Activated naive CD4-positive, alpha-beta T cell treated with anti-CD3 and anti-CD28 coated beads for 36 hours (primary cell): ENCODE measurements at regions not wholly inside any gene's neighbourhood (a gene's known extent, or its start where the extent isn't known, plus 50 kb on each side); places are given as distances from the start of the nearest gene placed in this dataset.

ENCODE experiments used
- CTCF ChIA-PET: fragments of 350-600 bp; sonication (Branson Sonifier 250); formaldehyde crosslinking; loops from one replicate; lab custom pipeline; 2021; ENCODE audit warnings: antibody characterized with exemption; lab: Charles Lee
- DNase-seq: peaks from one replicate; pipeline ENCODE4 v3.0.0-alpha.2; 2020
- H3K27ac Mint-ChIP-seq: one replicate; pipeline ENCODE4 v1.8.0; 2021; ENCODE audit warnings: mild to moderate bottlenecking, mixed read lengths
- H3K27me3 Mint-ChIP-seq: one replicate; pipeline ENCODE4 v1.8.0; 2021; ENCODE audit warnings: low read depth, mixed read lengths
- H3K36me3 Mint-ChIP-seq: one replicate; pipeline ENCODE4 v1.8.0; 2021; ENCODE audit warnings: low read depth, mixed read lengths
- H3K4me1 Mint-ChIP-seq: one replicate; pipeline ENCODE4 v1.8.0; 2021; ENCODE audit warnings: low read depth, mixed read lengths
- H3K4me3 Mint-ChIP-seq: one replicate; pipeline ENCODE4 v1.8.0; 2021; ENCODE audit warnings: mild to moderate bottlenecking, moderate library complexity, mixed read lengths
- H3K9me3 Mint-ChIP-seq: one replicate; pipeline ENCODE4 v1.8.0; 2021; ENCODE audit warnings: mixed read lengths
- intact Hi-C: fragments of 100-400 bp; cut with micrococcal nuclease; formaldehyde crosslinking; loops from one replicate; pipeline ENCODE4 v1.15.1; 2023

GRCh38 chr13:80605011-80605410 is 264.1 kb upstream of the SPRY2 start:
- H3K27ac Mint-ChIP-seq = no peak overlapping the region
- H3K4me3 Mint-ChIP-seq = no peak overlapping the region
- H3K9me3 Mint-ChIP-seq = peaks cover 5% of the 10 kb centered on the region
- H3K27me3 Mint-ChIP-seq = no peaks in the 10 kb centered on the region
- H3K36me3 Mint-ChIP-seq = no peaks in the 10 kb centered on the region
- intact Hi-C loops = no loop called here
- no peaks in the 10 kb centered on the region for H3K4me1 Mint-ChIP-seq
- DNase-seq = no peak
- CTCF ChIA-PET = no interaction called here

GRCh38 chr13:80604098-80604497 is 263.2 kb upstream of the SPRY2 start:
- H3K27ac Mint-ChIP-seq = no peak overlapping the region
- peaks cover 5% of the 10 kb centered on the region for H3K9me3 Mint-ChIP-seq
- H3K36me3 Mint-ChIP-seq = no peaks in the 10 kb centered on the region
- H3K27me3 Mint-ChIP-seq = no peaks in the 10 kb centered on the region
- DNase-seq = no peak
- H3K4me3 Mint-ChIP-seq = no peak overlapping the region
- CTCF ChIA-PET = no interaction called here
- no peaks in the 10 kb centered on the region for H3K4me1 Mint-ChIP-seq
- intact Hi-C loops = no loop called here

GRCh38 chr13:80603351-80603750 is 262.4 kb upstream of the SPRY2 start:
- no peaks in the 10 kb centered on the region for H3K27me3 Mint-ChIP-seq
- intact Hi-C loops = no loop called here
- DNase-seq = no peak
- no peak overlapping the region for H3K27ac Mint-ChIP-seq
- H3K4me3 Mint-ChIP-seq = no peak overlapping the region
- H3K36me3 Mint-ChIP-seq = no peaks in the 10 kb centered on the region
- peaks cover 5% of the 10 kb centered on the region for H3K9me3 Mint-ChIP-seq
- H3K4me1 Mint-ChIP-seq = no peaks in the 10 kb centered on the region
- CTCF ChIA-PET = no interaction called here

- no peaks in the 10 kb centered on the region for H3K36me3 Mint-ChIP-seq
- H3K4me1 Mint-ChIP-seq = no peaks in the 10 kb centered on the region
- CTCF ChIA-PET = interaction anchor here (0.7 kb wide), 1 partner anchor 52 kb away, joined by 3 read pairs; no protein-coding TSS in a partner anchor
- no peak overlapping the region for H3K4me3 Mint-ChIP-seq
- no peak for DNase-seq
- H3K27me3 Mint-ChIP-seq = no peaks in the 10 kb centered on the region
- intact Hi-C loops = no loop called here
- H3K27ac Mint-ChIP-seq = no peak overlapping the region
- no peaks in the 10 kb centered on the region for H3K9me3 Mint-ChIP-seq
Measured at GRCh38 chr13:80599765-80600164, 258.8 kb upstream of the SPRY2 start.

GRCh38 chr13:80598189-80598588 is 257.3 kb upstream of the SPRY2 start:
- Mint-ChIP-seq H3K9me3 (no peaks in the 10 kb centered on the region), H3K27me3 (no peaks in the 10 kb centered on the region), H3K4me1 (no peaks in the 10 kb centered on the region), H3K36me3 (no peaks in the 10 kb centered on the region), H3K4me3 (no peak overlapping the region), H3K27ac (no peak overlapping the region)
- intact Hi-C loops = no loop called here
- no peak for DNase-seq
- CTCF ChIA-PET = no interaction called here

GRCh38 chr13:80591976-80592740 is 251.2 kb upstream of the SPRY2 start:
- no peaks in the 10 kb centered on the region for H3K9me3 Mint-ChIP-seq
- intact Hi-C loops = no loop called here

DNA sequence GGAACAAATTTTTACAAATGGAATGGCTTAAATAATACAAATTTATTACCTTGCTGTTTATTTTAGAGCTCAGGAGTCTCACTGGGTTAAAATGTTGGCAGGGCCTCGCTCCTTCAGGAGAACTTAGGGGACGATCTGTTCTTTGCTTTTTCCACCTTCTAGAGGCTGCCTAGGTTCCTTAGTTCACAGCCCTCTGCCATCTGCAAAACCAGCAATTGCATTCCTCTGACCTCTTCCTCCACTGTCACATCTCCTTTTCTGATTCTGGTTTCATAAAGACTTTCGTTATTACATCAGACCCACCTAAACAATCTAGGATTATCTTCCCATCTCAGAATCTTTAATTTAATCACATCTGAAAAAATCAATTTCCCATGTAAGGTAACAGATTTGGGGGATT is 249.6 kb upstream of the SPRY2 start:
- H3K27me3 Mint-ChIP-seq = no peaks in the 10 kb centered on the region
- no peak overlapping the region for H3K4me3 Mint-ChIP-seq
- no peaks in the 10 kb centered on the region for H3K4me1 Mint-ChIP-seq
- intact Hi-C loops = no loop called here
- no peak for DNase-seq
- H3K9me3 Mint-ChIP-seq = no peaks in the 10 kb centered on the region
- CTCF ChIA-PET = no interaction called here
- no peaks in the 10 kb centered on the region for H3K36me3 Mint-ChIP-seq
- no peak overlapping the region for H3K27ac Mint-ChIP-seq

More at GRCh38 chr13:80591976-80592740, 251.2 kb upstream of the SPRY2 start:
- H3K27ac Mint-ChIP-seq = no peak overlapping the region
- CTCF ChIA-PET = no interaction called here
- no peaks in the 10 kb centered on the region for H3K27me3 Mint-ChIP-seq
- no peak overlapping the region for H3K4me3 Mint-ChIP-seq
- DNase-seq = no peak
- H3K4me1 Mint-ChIP-seq = no peaks in the 10 kb centered on the region
- no peaks in the 10 kb centered on the region for H3K36me3 Mint-ChIP-seq

GRCh38 chr13:80586356-80586755 is 245.4 kb upstream of the SPRY2 start:
- Mint-ChIP-seq H3K27ac (no peak overlapping the region), H3K4me3 (no peak overlapping the region), H3K4me1 (no peaks in the 10 kb centered on the region), H3K36me3 (no peaks in the 10 kb centered on the region), H3K9me3 (no peaks in the 10 kb centered on the region), H3K27me3 (no peaks in the 10 kb centered on the region)
- DNase-seq = no peak
- CTCF ChIA-PET = no interaction called here
- intact Hi-C loops = no loop called here

DNA sequence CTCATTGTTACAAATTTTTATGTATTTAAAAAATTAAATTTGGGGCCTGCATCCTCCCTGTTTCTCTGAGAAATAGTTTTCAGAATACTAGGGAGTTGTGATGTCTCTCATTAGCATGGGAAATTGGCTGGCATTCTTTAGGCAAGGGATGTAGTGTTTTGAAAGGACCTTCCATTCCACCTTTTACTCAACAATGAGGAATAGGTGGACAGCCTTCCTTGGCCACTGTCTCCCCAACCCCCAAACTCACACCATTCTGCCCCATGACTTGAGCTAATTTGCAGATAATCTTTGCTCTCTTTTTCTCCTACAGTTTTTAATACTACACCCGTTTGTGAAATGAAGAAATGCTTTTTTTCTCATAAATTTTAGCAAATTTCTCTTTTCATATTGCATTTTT is 244.6 kb upstream of the SPRY2 start:
- Mint-ChIP-seq H3K4me1 (no peaks in the 10 kb centered on the region), H3K27ac (no peak overlapping the region), H3K27me3 (no peaks in the 10 kb centered on the region), H3K4me3 (no peak overlapping the region), H3K9me3 (peaks cover 1% of the 10 kb centered on the region), H3K36me3 (no peaks in the 10 kb centered on the region)
- CTCF ChIA-PET = interaction anchor here (0.7 kb wide), 1 partner anchor 325 kb away, joined by 4 read pairs; no protein-coding TSS in a partner anchor
- no peak for DNase-seq
- intact Hi-C loops = no loop called here

DNA sequence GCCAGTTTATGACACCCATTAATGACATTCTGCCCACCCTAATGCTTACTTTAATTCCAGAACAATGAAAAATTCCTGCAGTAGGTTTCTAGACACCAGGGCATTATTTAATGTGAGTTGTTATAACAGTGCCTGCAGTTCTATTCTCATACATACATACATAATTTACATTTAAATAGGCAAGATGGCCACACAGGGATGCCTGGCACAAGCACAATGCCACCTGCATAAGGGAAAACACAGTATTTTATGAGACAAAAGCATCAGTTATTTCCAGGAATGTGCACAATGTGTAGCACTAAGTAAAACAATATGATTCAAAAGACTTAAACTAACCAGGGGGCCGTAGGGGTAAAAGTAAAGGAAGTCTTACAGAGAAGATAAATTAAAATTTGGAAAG is 243.9 kb upstream of the SPRY2 start:
- Mint-ChIP-seq H3K9me3 (peaks cover 2% of the 10 kb centered on the region), H3K27me3 (no peaks in the 10 kb centered on the region), H3K4me1 (no peaks in the 10 kb centered on the region), H3K27ac (no peak overlapping the region), H3K4me3 (no peak overlapping the region), H3K36me3 (no peaks in the 10 kb centered on the region)
- no peak for DNase-seq
- CTCF ChIA-PET = no interaction called here
- intact Hi-C loops = no loop called here

DNA sequence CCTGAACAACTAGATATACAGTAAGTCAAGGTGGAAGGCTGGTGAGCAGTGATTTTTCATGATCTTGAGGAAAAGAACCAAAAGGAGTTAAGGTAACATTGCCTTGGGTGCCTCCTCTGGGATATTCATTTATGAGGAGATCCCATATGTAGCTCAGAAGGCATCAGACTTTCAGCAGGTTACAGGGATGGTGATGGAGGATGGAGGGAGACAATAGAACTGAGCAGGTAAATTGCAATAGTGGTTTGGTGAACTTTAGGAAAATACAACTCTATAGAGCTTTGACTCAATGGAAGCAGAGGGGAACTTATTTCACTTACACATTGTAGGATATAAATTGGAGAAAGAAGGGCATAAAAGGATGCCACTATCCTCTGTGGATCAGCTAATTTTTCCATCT is 243.4 kb upstream of the SPRY2 start:
- H3K36me3 Mint-ChIP-seq = no peaks in the 10 kb centered on the region
- no peak for DNase-seq
- H3K27me3 Mint-ChIP-seq = no peaks in the 10 kb centered on the region
- no peaks in the 10 kb centered on the region for H3K4me1 Mint-ChIP-seq
- H3K9me3 Mint-ChIP-seq = peaks cover 2% of the 10 kb centered on the region
- intact Hi-C loops = no loop called here
- no peak overlapping the region for H3K27ac Mint-ChIP-seq
- CTCF ChIA-PET = no interaction called here
- H3K4me3 Mint-ChIP-seq = no peak overlapping the region

GRCh38 chr13:80577926-80578670 is 237.2 kb upstream of the SPRY2 start:
- H3K27me3 Mint-ChIP-seq = no peaks in the 10 kb centered on the region
- CTCF ChIA-PET = no interaction called here

DNA sequence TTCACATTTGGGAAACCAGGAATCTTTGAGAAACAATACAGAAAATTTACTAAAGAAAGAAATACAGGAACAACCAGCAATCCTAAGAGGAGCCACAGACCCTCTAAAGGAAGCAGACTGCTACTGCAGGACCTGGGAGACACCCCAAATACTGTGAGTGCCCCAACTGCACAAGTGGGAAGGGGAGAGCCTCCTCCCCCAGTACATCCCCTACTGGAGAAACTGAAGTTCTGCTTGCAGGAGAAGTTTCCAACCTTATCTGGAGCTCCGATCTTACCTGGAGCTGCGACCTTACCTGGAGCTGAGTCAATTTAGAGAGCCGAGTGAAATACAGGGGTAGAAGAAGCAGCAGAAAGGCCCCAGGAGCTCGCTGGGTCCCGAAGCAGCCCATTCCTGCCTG is 236.4 kb upstream of the SPRY2 start:
- intact Hi-C loops = no loop called here
- Mint-ChIP-seq H3K9me3 (peaks cover 5% of the 10 kb centered on the region), H3K4me3 (no peak overlapping the region), H3K36me3 (no peaks in the 10 kb centered on the region), H3K4me1 (no peaks in the 10 kb centered on the region), H3K27ac (no peak overlapping the region), H3K27me3 (no peaks in the 10 kb centered on the region)
- CTCF ChIA-PET = no interaction called here
- DNase-seq = no peak

More at GRCh38 chr13:80577926-80578670, 237.2 kb upstream of the SPRY2 start:
- DNase-seq = no peak
- intact Hi-C loops = no loop called here
- Mint-ChIP-seq H3K4me1 (no peaks in the 10 kb centered on the region), H3K36me3 (no peaks in the 10 kb centered on the region), H3K4me3 (no peak overlapping the region), H3K9me3 (peaks cover 5% of the 10 kb centered on the region), H3K27ac (no peak overlapping the region)
